GM18909 (cell line): ENCODE measurements at regions not wholly inside any gene's neighbourhood (a gene's known extent, or its start where the extent isn't known, plus 50 kb on each side); places are given as distances from the start of the nearest gene placed in this dataset.

ENCODE experiments used
- ATAC-seq: cut with Tn5 transposase; IDR thresholded peaks from one replicate; pipeline ENCODE4 v1.9.1; 2021; ENCODE audit warnings: mild to moderate bottlenecking; ENCODE audit not compliant: unreplicated experiment, poor library complexity

DNA sequence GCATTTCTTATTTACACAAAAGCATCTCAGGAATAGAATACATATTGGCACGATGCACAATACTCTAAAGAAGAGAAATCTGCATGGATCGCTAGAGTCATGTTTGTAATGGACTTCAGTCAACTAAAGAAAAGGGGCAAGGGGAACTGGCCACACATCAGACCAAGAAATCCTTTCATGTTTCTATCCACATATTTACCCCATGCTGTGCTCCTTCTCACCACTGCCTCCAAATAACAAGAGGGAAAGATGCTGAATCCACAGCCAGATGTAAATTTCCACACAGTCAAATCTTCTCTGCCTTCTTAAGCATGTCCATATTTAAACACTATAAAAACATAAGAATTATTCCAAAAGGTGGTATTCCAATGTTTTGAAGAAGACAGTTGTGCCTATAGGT, 67.6 kb downstream of the COX18 start:
- no peak for ATAC-seq

GRCh38 chr4:72997409-72997808, 72.1 kb downstream of the COX18 start:
- no peak for ATAC-seq

- ATAC-seq: no peak
These were observed 74.8 kb downstream of the COX18 start for GRCh38 chr4:72994670-72995069.

DNA sequence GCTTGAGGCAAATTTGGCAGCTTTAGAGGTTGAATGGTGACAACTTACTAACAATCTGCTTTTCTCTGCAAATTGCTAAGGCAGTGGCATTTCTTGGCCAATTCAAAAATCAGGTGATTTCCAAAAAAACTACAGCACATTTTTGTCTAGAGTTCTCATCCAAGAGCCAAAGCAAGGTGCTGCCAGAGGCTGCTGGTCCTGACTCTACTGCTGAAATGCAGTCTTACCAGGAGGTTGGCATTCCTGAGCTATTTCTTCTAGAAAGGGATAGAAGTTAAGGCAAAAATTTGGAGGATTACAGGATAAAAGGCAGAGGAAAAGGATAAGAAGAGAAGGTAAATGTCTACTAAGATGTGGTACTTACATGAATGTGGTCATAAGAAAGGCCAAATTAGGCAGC, 75.6 kb downstream of the COX18 start:
- no peak for ATAC-seq

DNA sequence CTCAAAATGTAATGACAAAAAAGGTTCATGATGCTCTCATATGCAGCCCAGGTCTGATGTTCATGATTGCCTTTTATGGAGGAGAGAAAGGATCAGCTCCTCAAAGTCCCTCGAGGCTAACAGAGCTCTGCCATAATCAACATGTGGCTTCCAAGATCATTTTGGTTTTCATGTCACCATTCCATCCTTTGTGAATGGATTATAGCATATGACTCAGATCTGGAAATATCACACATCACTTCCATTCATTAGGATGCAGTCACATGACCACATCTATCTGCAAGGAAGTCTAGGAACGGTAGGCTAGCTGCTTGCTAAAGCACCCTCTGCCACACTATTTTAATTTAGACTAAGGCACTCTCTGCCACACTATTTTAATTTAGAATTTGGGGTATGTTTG, 77.6 kb downstream of the COX18 start:
- ATAC-seq: no peak

GRCh38 chr4:72987741-72988729, 81.5 kb downstream of the COX18 start:
- no peak for ATAC-seq

DNA sequence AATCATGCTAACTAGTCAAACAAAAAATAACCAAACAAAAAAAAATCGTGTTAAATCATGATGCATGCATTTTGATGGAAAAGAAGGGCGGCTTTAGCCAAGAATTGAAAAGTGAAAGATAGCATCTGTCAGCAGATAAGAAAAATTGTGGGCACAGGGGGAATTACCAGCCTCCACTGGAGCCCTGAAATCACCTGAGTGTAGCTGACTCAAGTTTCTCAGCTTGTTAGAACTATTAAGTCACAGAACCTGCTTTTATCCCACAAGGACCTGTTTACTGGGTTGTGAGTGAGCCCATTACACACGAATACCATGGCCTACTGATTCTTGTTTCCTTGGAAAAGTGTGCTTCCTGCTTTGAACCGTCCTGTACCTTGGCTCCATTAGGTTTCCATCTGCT, 85.2 kb downstream of the COX18 start:
- ATAC-seq: no peak

- no peak for ATAC-seq
These were observed 85.8 kb downstream of the COX18 start for GRCh38 chr4:72983709-72984108.

GRCh38 chr4:72977936-72978485, 91.5 kb downstream of the COX18 start:
- no peak for ATAC-seq

- ATAC-seq: no peak
These were observed 94.1 kb downstream of the COX18 start for GRCh38 chr4:72975488-72975784.

- no peak for ATAC-seq
These were observed 94.6 kb downstream of the COX18 start for GRCh38 chr4:72974694-72975487.

DNA sequence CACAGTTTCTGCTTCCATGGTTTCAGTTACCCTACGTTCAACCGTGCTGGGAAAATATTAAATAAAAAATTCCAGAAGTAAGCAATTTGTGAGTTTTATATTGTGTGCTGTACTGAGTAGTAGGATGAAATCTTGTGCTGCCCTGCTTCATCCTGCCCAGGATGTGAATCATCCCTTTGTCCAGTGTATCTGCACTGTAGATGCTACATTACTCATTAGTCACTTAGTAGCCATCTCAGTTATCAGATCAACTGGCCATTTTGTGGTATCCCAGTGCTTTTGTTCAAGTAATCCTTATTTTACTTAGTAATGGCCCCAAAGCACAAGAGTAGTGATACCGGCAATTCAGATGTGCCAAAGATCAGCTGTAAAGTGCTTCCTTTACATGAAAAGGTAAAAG, 97.9 kb downstream of the COX18 start:
- no peak for ATAC-seq

GRCh38 chr4:72970756-72971155, 98.8 kb downstream of the COX18 start:
- ATAC-seq: no peak

GRCh38 chr4:72969976-72970375, 99.5 kb downstream of the COX18 start:
- ATAC-seq: no peak

GRCh38 chr4:72966652-72967051, 102.9 kb downstream of the COX18 start:
- no peak for ATAC-seq

DNA sequence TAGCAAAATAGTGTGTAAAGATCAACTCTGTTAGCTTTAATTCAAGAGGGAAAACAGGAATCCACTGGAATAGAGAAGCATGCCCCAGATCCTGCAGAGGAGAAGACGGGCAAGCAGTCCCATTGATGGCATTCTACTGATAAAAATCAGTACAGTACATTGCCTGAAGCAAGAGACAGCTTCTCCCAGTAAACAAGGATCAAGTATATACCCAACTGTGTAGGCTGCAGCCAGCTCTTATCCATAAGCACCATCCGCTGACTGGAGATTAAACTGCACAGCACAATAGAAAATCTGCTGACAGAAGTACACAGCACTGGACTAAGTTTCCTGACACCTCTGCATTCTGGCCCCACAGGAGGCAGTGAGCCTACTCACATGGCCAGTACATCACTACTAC, 110.1 kb downstream of the COX18 start:
- ATAC-seq: no peak

DNA sequence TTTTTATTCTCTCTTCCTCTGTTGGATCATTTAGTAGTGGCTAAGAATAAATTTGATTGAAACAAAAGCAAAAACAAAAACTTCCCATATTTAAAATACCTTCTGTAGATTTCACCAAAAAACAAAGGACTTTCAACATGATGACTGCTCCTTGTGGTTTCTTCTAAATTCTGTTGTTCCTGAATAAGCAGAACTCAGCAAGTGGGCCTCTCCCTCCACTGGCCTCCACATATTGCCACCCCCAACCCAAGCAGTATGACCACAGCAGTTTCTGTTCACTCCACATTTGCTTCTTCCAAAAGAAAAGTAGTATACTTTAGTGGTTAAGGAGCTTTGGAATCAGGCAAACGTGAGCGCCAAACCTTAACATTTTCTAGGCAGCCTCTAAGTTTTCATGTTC, 114.7 kb downstream of the COX18 start:
- ATAC-seq: no peak

- no peak for ATAC-seq
These were observed 115.9 kb downstream of the COX18 start for GRCh38 chr4:72953571-72953970.

- no peak for ATAC-seq
These were observed 117.9 kb downstream of the COX18 start for GRCh38 chr4:72951628-72952027.

- ATAC-seq: no peak
These were observed 118.4 kb downstream of the COX18 start for GRCh38 chr4:72951147-72951546.

- ATAC-seq: no peak
These were observed 121.4 kb downstream of the COX18 start for GRCh38 chr4:72948080-72948479.
